SIG-M5 (cell line): ENCODE measurements at regions not wholly inside any gene's neighbourhood (a gene's known extent, or its start where the extent isn't known, plus 50 kb on each side); places are given as distances from the start of the nearest gene placed in this dataset.
"Not testable (repeated sequence)": the region's sequence is repeated elsewhere in the genome, so short reads cannot be mapped to it uniquely, and the experiment has no call there.

Experiments
- DNase-seq: peaks from one replicate; lab custom pipeline; 2025; lab: John Stamatoyannopoulos, UW

GRCh38 chr4:12579172-12579571, 905.0 kb downstream of the RAB28 start:
- no peak for DNase-seq

DNA sequence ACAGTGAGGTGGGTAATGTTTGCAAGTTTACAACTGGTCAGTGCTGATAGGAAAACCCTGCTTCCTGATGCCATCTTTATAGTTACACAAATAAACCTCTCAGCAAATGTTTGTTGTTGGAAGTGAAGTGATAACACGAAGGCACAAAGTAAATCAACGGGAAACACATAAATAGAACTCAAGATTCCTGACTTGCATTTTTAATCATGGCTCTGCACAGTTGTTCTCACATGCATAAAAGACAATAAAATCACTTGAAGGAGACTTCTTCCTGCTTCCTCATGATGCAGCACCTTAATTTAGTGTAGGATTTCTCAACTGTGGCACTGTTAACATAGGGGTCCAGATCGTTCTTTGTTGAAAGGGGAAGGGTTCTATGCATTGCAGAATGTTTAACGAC, 907.7 kb downstream of the RAB28 start:
- DNase-seq = no peak

- DNase-seq = no peak
Measured at GRCh38 chr4:12573716-12574115, 910.4 kb downstream of the RAB28 start.

- DNase-seq = no peak
Measured at GRCh38 chr4:12562476-12563140, 921.5 kb downstream of the RAB28 start.

- no peak for DNase-seq
Measured at GRCh38 chr4:12562021-12562420, 922.1 kb downstream of the RAB28 start.

DNA sequence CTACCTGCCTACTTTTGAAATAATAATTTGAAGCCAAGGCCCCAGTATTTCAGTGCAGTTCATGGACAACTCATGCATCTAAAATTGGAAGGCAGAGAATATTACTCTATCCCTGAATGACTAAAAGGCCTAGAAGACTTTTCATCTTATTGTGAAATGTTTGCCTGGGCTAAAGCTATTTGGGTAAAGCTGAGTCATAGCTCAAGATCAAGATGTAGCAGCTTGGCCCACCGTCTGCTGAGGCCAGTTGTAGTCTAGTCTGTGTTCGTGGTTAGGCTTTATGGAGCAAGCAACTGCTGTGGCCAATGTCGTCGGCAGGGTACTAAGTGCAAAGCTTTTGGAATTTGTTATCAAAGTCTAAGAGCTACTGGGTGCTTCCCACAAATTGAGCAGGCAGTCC, 929.1 kb downstream of the RAB28 start:
- no peak for DNase-seq

DNA sequence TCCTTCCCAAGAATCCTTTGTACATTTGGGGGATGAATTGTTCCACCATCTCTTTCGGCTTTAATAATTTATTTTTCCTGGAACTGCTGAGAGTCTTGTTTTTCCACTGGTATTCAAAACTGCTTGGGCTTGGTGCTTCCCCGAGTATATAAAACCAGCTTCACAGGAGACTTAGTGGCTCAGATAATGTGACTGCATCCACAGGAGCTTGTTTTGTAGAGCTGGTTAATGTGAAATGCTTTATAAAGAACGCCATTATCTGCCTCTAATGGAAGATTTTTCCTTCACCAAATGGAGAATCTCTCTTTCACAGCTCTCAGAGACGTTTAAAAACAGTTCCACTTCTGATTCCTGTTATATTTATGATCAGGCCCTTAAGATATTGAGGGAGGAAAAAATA, 935.5 kb downstream of the RAB28 start:
- DNase-seq = no peak

DNA sequence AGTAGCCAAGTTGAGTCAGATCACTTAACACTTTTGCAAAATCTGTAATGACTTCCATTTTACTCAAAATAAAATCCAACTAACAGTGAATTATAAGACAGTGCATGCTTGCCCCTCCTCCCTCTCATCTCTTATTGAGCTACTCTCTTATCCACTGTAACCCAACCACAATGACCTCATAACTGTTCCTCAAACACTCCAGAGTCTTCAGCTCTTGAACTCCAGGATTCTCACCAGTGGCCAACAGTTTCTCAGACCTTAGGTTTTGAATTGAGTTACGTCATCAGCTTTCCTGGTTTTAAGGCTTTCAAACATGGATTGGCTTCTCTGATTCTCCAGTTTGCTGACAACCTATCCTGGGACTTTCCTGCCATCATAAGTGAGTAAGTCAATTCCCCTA, 938.3 kb downstream of the RAB28 start:
- no peak for DNase-seq

GRCh38 chr4:12538162-12538561, 946.0 kb downstream of the RAB28 start:
- DNase-seq = no peak

DNA sequence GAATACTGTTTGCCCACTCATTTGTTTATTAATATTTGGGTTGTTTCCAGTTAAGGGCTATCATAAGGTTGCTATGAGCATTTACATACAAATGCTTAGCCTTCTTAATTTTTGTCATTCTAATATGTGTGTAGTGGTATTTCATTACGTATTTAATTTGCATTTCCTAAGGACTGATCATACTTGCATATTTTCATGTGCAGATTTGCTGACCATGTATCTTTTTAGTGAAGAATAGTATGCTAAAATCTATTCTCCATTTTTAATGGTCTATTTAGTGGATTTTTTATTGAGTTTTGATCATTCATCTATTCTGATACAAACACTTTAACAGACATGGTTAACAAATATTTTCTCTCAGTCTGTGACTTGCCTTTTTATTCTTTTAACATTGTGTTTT, 949.5 kb downstream of the RAB28 start:
- no peak for DNase-seq

GRCh38 chr4:12519426-12519825, 964.7 kb downstream of the RAB28 start:
- DNase-seq = no peak

DNA sequence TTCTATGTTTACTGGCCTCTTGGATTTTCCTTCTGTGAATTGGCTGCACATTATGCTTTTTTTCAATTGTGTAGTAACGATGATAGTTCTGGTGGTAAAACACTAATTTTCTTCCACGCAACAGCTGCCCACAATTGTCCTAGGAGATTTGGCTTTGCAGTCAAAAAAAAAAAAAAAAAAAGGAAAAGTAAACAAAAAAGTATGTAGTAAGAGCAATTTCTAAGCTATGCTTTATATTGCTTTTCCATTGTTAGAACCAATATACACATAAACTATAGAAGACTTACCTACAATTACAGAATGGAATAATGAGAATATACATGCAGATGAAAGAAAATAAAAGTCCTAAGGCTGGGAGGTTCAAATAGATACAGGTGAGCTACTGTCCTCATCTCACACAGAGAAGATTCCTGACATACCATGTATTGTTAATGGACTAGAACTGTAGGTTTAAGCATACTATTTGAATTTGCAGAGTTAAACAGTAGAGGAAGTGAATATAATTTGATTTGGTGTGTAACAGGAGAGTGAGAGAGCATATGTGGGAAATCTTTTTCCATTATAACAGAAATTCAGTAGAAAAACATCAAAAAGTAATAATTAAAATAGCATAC, 976.2 kb downstream of the RAB28 start:
- DNase-seq = no peak

DNA sequence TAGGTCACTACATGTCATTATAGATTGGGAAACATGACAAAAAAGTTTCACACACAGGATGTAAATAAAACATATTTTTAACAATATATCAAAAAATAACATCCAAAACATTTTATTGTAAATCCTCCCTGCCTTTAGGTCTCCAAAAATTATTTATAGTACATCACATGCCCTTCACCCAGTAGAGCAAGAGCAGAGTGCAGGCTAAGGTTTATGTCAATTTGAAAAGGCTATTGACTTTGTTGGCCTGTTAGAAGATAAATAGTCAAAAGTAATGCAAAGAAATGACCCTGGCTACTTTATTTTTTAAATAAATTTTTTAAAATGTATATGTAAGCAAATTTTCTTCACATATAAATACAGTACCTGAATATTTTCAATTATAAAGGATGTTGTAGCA, 983.7 kb downstream of the RAB28 start:
- no peak for DNase-seq

- DNase-seq = no peak
Measured at GRCh38 chr4:12499693-12500092, 984.4 kb downstream of the RAB28 start.

GRCh38 chr4:12495211-12495610, 988.9 kb downstream of the RAB28 start:
- DNase-seq = no peak

GRCh38 chr4:12492730-12493393, 991.3 kb downstream of the RAB28 start:
- no peak for DNase-seq

DNA sequence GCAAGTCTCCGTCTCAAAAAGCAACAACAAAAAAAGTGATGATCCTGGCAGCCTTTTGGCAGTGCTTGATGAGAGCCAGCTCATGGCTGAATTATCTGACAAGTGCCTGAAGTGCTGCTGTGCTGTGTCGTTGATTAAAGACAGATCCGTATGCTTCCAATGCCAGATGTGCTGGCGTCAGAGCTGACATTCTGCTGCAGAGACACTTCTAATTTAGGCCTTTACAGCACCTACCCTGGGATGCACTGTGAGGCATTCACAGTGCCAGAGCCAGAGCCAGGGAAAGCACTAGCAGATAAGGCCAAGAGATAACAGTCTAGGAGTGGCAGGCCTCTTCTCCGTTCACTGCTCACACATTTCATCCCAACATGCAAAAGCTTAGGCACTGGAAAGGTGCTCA, 995.5 kb downstream of the RAB28 start:
- DNase-seq = no peak

DNA sequence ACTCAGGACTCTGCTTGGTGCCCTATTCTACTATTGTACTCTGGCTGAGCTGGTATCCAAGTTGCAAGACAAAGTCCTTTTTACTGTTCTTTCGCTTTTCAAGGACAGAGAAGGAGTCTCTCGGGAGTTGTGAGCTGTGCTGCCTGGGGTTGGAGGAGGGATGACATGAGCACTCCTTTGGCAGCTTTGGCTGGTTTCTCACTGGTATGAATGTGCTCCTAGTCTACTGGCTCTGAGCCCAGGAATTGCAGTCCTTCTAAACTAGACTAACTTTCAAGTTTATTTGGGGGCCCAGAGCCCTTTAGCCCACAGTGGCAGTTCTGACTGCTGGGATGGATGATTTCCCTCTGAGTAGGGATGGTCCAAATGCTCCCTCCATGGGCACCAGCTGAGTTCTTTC, 997.1 kb downstream of the RAB28 start:
- no peak for DNase-seq

DNA sequence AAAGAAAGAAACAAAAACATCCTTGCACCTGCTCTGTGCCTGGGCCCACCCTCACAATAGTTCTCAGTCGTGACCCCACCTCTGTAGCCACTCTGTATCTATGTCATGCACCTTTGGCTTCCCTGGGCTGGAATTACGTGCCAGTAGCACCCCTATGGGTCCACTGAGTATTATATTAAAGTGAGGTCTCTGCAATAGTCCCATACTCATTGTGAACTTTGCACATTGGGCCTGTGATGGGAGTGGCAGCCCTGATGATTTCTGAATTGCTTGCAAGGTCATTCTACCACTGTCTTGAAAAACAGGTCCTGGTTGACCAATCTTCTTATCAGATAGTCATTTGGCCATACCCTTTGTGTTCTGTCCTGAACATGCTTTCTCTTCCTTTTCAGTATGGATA, 1012.1 kb downstream of the RAB28 start:
- DNase-seq = no peak

- no peak for DNase-seq
Measured at GRCh38 chr4:12471193-12471592, 1012.9 kb downstream of the RAB28 start.

- not testable (repeated sequence) for DNase-seq
Measured at GRCh38 chr4:12461576-12461975, 1022.6 kb downstream of the RAB28 start.

GRCh38 chr4:12459126-12459525, 1025.0 kb downstream of the RAB28 start:
- no peak for DNase-seq

DNA sequence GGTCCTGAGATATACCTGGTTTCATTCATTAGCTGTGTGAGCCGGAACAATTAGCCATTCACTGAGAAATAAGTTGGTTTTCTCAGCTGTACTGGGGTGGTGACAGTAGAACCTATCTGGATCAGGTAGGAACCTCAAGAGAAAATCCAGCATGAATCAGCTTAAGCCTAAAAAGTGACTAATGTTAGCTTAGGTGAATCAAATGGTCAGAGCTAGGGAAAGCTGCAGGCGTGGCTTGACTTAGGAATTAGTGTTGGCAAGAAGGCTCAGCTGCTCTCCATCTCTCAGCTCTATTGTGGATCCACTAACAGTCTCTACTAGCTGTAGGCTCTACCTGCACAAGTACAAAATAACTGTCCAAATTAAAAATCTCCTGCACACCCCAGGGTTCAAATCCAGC, 1025.5 kb downstream of the RAB28 start:
- DNase-seq = no peak

DNA sequence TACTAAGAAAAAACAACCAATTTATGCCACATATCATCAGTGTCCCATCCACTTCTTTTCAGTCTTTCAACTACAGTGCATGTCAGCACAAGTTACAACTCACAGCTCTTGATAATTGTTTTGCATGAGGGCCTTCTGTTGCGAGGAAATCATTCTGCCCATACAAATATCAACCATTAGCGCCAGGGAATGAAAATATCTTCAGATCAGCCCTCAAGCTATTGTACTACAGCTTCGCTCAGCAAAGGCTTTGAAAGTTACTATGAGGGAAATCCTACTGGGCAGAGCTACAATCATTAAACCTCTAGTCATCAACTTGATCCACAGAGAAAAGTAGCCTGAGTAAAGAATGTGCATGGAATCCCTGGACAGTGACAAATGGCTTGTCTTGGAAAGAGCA, 1023.6 kb upstream of the HS3ST1 start:
- no peak for DNase-seq
